NCI-H2081 treated with DMSO at 0.1 percent for 48 hours (cell line): ENCODE measurements at regions not wholly inside any gene's neighbourhood (a gene's known extent, or its start where the extent isn't known, plus 50 kb on each side); places are given as distances from the start of the nearest gene placed in this dataset.
"Not testable (repeated sequence)": the region's sequence is repeated elsewhere in the genome, so short reads cannot be mapped to it uniquely, and the experiment has no call there.

Source experiments
- DNase-seq: peaks from one replicate; lab custom pipeline; 2025; lab: John Stamatoyannopoulos, UW

- DNase-seq: not testable (repeated sequence)
These were observed 669.3 kb upstream of the USP15 start for GRCh38 chr12:61590864-61591263.

- no peak for DNase-seq
These were observed 650.1 kb upstream of the USP15 start for GRCh38 chr12:61610143-61610542.

GRCh38 chr12:61629702-61630101, 630.5 kb upstream of the USP15 start:
- DNase-seq: no peak

GRCh38 chr12:61646639-61647038, 613.6 kb upstream of the USP15 start:
- DNase-seq: no peak

- no peak for DNase-seq
These were observed 612.6 kb upstream of the USP15 start for GRCh38 chr12:61647566-61647965.

GRCh38 chr12:61652265-61652664, 607.9 kb upstream of the USP15 start:
- DNase-seq: no peak

- no peak for DNase-seq
These were observed 605.5 kb upstream of the USP15 start for GRCh38 chr12:61654698-61655097.

GRCh38 chr12:61655241-61655640, 605.0 kb upstream of the USP15 start:
- no peak for DNase-seq

- DNase-seq: no peak
These were observed 592.5 kb upstream of the USP15 start for GRCh38 chr12:61667676-61668075.

GRCh38 chr12:61676520-61676919, 583.7 kb upstream of the USP15 start:
- no peak for DNase-seq

- no peak for DNase-seq
These were observed 572.8 kb upstream of the USP15 start for GRCh38 chr12:61687407-61687806.

GRCh38 chr12:61694214-61694613, 566.0 kb upstream of the USP15 start:
- DNase-seq: no peak

GRCh38 chr12:61701471-61701870, 558.7 kb upstream of the USP15 start:
- DNase-seq: no peak

GRCh38 chr12:61706783-61707182, 553.4 kb upstream of the USP15 start:
- no peak for DNase-seq

GRCh38 chr12:61713121-61713520, 547.1 kb upstream of the USP15 start:
- no peak for DNase-seq

- no peak for DNase-seq
These were observed 542.2 kb upstream of the USP15 start for GRCh38 chr12:61717986-61718385.

- no peak for DNase-seq
These were observed 520.3 kb upstream of the USP15 start for GRCh38 chr12:61739925-61740324.

- DNase-seq: no peak
These were observed 509.6 kb upstream of the USP15 start for GRCh38 chr12:61750604-61751003.

GRCh38 chr12:61754214-61754613, 506.0 kb upstream of the USP15 start:
- no peak for DNase-seq

GRCh38 chr12:61757831-61758505, 502.2 kb upstream of the USP15 start:
- no peak for DNase-seq

GRCh38 chr12:61758661-61759060, 501.5 kb upstream of the USP15 start:
- no peak for DNase-seq

- no peak for DNase-seq
These were observed 494.3 kb upstream of the USP15 start for GRCh38 chr12:61765926-61766325.

GRCh38 chr12:61780435-61780834, 479.8 kb upstream of the USP15 start:
- DNase-seq: no peak

GRCh38 chr12:61781021-61781581, 479.1 kb upstream of the USP15 start:
- no peak for DNase-seq
